CD4-positive, alpha-beta T cell treated with Interleukin-21 for 1 hour (primary cell): ENCODE measurements at regions not wholly inside any gene's neighbourhood (a gene's known extent, or its start where the extent isn't known, plus 50 kb on each side); places are given as distances from the start of the nearest gene placed in this dataset.
"Not testable (repeated sequence)": the region's sequence is repeated elsewhere in the genome, so short reads cannot be mapped to it uniquely, and the experiment has no call there.

Experiments used
- DNase-seq: peaks from one replicate; pipeline ENCODE4 v3.0.0-alpha.2; 2020

GRCh38 chr6:66051812-66052211 lies 344.8 kb upstream of the EYS start:
- DNase-seq: no peak

GRCh38 chr6:66048684-66049474 lies 341.9 kb upstream of the EYS start:
- DNase-seq: no peak

- no peak for DNase-seq
Measured at GRCh38 chr6:66032626-66033025, 325.6 kb upstream of the EYS start.

- DNase-seq: no peak
Measured at GRCh38 chr6:66029391-66029790, 322.4 kb upstream of the EYS start.

- no peak for DNase-seq
Measured at GRCh38 chr6:65999288-65999791, 292.3 kb upstream of the EYS start.

GRCh38 chr6:65998544-65998943 lies 291.5 kb upstream of the EYS start:
- no peak for DNase-seq

GRCh38 chr6:65997539-65997938 lies 290.5 kb upstream of the EYS start:
- no peak for DNase-seq

GRCh38 chr6:65996096-65996495 lies 289.1 kb upstream of the EYS start:
- no peak for DNase-seq

GRCh38 chr6:65989676-65990075 lies 282.6 kb upstream of the EYS start:
- DNase-seq: no peak

- DNase-seq: no peak
Measured at GRCh38 chr6:65988006-65988405, 281.0 kb upstream of the EYS start.

- DNase-seq: no peak
Measured at GRCh38 chr6:65984089-65984488, 277.1 kb upstream of the EYS start.

GRCh38 chr6:65979120-65979519 lies 272.1 kb upstream of the EYS start:
- no peak for DNase-seq

- not testable (repeated sequence) for DNase-seq
Measured at GRCh38 chr6:65971252-65971651, 264.2 kb upstream of the EYS start.

- no peak for DNase-seq
Measured at GRCh38 chr6:65964261-65964660, 257.2 kb upstream of the EYS start.

GRCh38 chr6:65955034-65955433 lies 248.0 kb upstream of the EYS start:
- DNase-seq: no peak

- DNase-seq: no peak
Measured at GRCh38 chr6:65948062-65948461, 241.0 kb upstream of the EYS start.

GRCh38 chr6:65943548-65943947 lies 236.5 kb upstream of the EYS start:
- DNase-seq: no peak

- no peak for DNase-seq
Measured at GRCh38 chr6:65943051-65943450, 236.0 kb upstream of the EYS start.

GRCh38 chr6:65938000-65938399 lies 231.0 kb upstream of the EYS start:
- DNase-seq: no peak

GRCh38 chr6:65935412-65935811 lies 228.4 kb upstream of the EYS start:
- no peak for DNase-seq

- no peak for DNase-seq
Measured at GRCh38 chr6:65933390-65933789, 226.4 kb upstream of the EYS start.

GRCh38 chr6:65927141-65927540 lies 220.1 kb upstream of the EYS start:
- no peak for DNase-seq

GRCh38 chr6:65924411-65924810 lies 217.4 kb upstream of the EYS start:
- no peak for DNase-seq

GRCh38 chr6:65922049-65922448 lies 215.0 kb upstream of the EYS start:
- DNase-seq: no peak

GRCh38 chr6:65908065-65908464 lies 201.0 kb upstream of the EYS start:
- no peak for DNase-seq
